SJCRH30 (cell line): ENCODE measurements at regions not wholly inside any gene's neighbourhood (a gene's known extent, or its start where the extent isn't known, plus 50 kb on each side); places are given as distances from the start of the nearest gene placed in this dataset.
A peak's percentile ranks its signal among the peaks of the same experiment; 100 is the strongest.

Experiments used
- DNase-seq, 2 experiments: peaks; one replicate each; pipeline ENCODE4 v3.0.0-alpha.2; 2015 to 2020
- H3K27ac ChIP-seq: fragments of 250-450 bp; sonication (Bioruptor Pico); 2 replicates; pipeline ENCODE4 v1.5.1; 2020; ENCODE audit warnings: mild to moderate bottlenecking, moderate library complexity
- H3K27me3 ChIP-seq: fragments of 250-450 bp; sonication (Bioruptor Pico); 2 replicates; pipeline ENCODE4 v1.5.1; 2020; ENCODE audit warnings: mild to moderate bottlenecking, moderate library complexity
- H3K36me3 ChIP-seq: fragments of 250-450 bp; sonication (Bioruptor Pico); 2 replicates; pipeline ENCODE4 v1.5.1; 2020; ENCODE audit warnings: mild to moderate bottlenecking, moderate library complexity
- H3K4me1 ChIP-seq: fragments of 250-450 bp; sonication (Bioruptor Pico); 2 replicates; pipeline ENCODE4 v1.5.1; 2020; ENCODE audit warnings: mild to moderate bottlenecking, moderate library complexity
- H3K4me3 ChIP-seq: fragments of 250-450 bp; sonication (Bioruptor Pico); 2 replicates; pipeline ENCODE4 v1.5.1; 2020; ENCODE audit warnings: mild to moderate bottlenecking, moderate library complexity
- H3K9me3 ChIP-seq: fragments of 250-450 bp; sonication (Bioruptor Pico); replicated peaks from 2 replicates; pipeline ENCODE4 v1.5.1; 2020; ENCODE audit warnings: mild to moderate bottlenecking, moderate library complexity

- Histone ChIP-seq H3K27ac (no peak overlapping the region), H3K27me3 (no peaks in the 10 kb centered on the region), H3K4me1 (no peaks in the 10 kb centered on the region), H3K4me3 (no peak overlapping the region), H3K36me3 (no peaks in the 10 kb centered on the region), H3K9me3 (peaks cover 17% of the 10 kb centered on the region; the same call in 1 of the 2 replicates)
- DNase-seq = no peak
Measured at GRCh38 chr10:28135258-28135657, 136.4 kb upstream of the ODAD2 start.

- Histone ChIP-seq H3K4me3 (no peak overlapping the region), H3K4me1 (peaks cover 17% of the 10 kb centered on the region), H3K27me3 (no peaks in the 10 kb centered on the region), H3K36me3 (no peaks in the 10 kb centered on the region), H3K9me3 (no peaks in the 10 kb centered on the region; the same call in 1 of the 2 replicates), H3K27ac (no peak overlapping the region)
- no peak for DNase-seq
Measured at GRCh38 chr10:28130267-28130666, 131.4 kb upstream of the ODAD2 start.

- H3K4me1 ChIP-seq = peaks cover 36% of the 10 kb centered on the region
- DNase-seq = peak in 1 of 2 experiments; percentile 38
- no peak overlapping the region for H3K4me3 ChIP-seq
- H3K27me3 ChIP-seq = no peaks in the 10 kb centered on the region
- H3K9me3 ChIP-seq = no peaks in the 10 kb centered on the region; the same call in 1 of the 2 replicates
- no peaks in the 10 kb centered on the region for H3K36me3 ChIP-seq
- H3K27ac ChIP-seq = no peak overlapping the region
Measured at GRCh38 chr10:28127881-28128280, 129.0 kb upstream of the ODAD2 start.

- Histone ChIP-seq H3K9me3 (no peaks in the 10 kb centered on the region; the same call in 1 of the 2 replicates), H3K27ac (no peak overlapping the region), H3K36me3 (no peaks in the 10 kb centered on the region), H3K27me3 (no peaks in the 10 kb centered on the region), H3K4me1 (peaks cover 38% of the 10 kb centered on the region), H3K4me3 (no peak overlapping the region)
- no peak for DNase-seq
Measured at GRCh38 chr10:28125701-28126100, 126.8 kb upstream of the ODAD2 start.

- Histone ChIP-seq H3K36me3 (no peaks in the 10 kb centered on the region), H3K4me1 (peaks cover 41% of the 10 kb centered on the region), H3K27me3 (no peaks in the 10 kb centered on the region), H3K27ac (no peak overlapping the region), H3K4me3 (no peak overlapping the region), H3K9me3 (no peaks in the 10 kb centered on the region)
- DNase-seq = no peak
Measured at GRCh38 chr10:28120795-28121194, 121.9 kb upstream of the ODAD2 start.

GRCh38 chr10:28120043-28120749 lies 121.3 kb upstream of the ODAD2 start:
- Histone ChIP-seq H3K27me3 (no peaks in the 10 kb centered on the region), H3K36me3 (no peaks in the 10 kb centered on the region), H3K9me3 (no peaks in the 10 kb centered on the region), H3K27ac (no peak overlapping the region), H3K4me1 (peaks cover 35% of the 10 kb centered on the region), H3K4me3 (no peak overlapping the region)
- DNase-seq = peak in 1 of 2 experiments; percentile 37

- Histone ChIP-seq H3K4me3 (no peak overlapping the region), H3K27ac (no peak overlapping the region), H3K4me1 (peaks cover 27% of the 10 kb centered on the region), H3K9me3 (no peaks in the 10 kb centered on the region), H3K36me3 (no peaks in the 10 kb centered on the region), H3K27me3 (no peaks in the 10 kb centered on the region)
- DNase-seq = peak in 1 of 2 experiments; percentile 31
Measured at GRCh38 chr10:28118985-28119628, 120.2 kb upstream of the ODAD2 start.

- H3K27ac ChIP-seq = no peak overlapping the region
- no peaks in the 10 kb centered on the region for H3K36me3 ChIP-seq
- H3K4me3 ChIP-seq = no peak overlapping the region
- H3K9me3 ChIP-seq = 0 out of 2 replicates have a peak, but pooled peaks cover 6% of the 10 kb centered on the region
- no peaks in the 10 kb centered on the region for H3K27me3 ChIP-seq
- DNase-seq = no peak
- no peaks in the 10 kb centered on the region; the same call in 1 of the 2 replicates for H3K4me1 ChIP-seq
Measured at GRCh38 chr10:28113202-28113601, 114.3 kb upstream of the ODAD2 start.

GRCh38 chr10:28111712-28112111 lies 112.8 kb upstream of the ODAD2 start:
- Histone ChIP-seq H3K27me3 (no peaks in the 10 kb centered on the region), H3K9me3 (0 out of 2 replicates have a peak, but pooled peaks cover 6% of the 10 kb centered on the region), H3K36me3 (no peaks in the 10 kb centered on the region), H3K4me1 (no peaks in the 10 kb centered on the region; the same call in 1 of the 2 replicates), H3K4me3 (no peak overlapping the region), H3K27ac (no peak overlapping the region)
- DNase-seq = no peak

- H3K27me3 ChIP-seq = no peaks in the 10 kb centered on the region
- H3K36me3 ChIP-seq = no peaks in the 10 kb centered on the region
- H3K27ac ChIP-seq = no peak overlapping the region
- no peak overlapping the region for H3K4me3 ChIP-seq
- no peaks in the 10 kb centered on the region for H3K9me3 ChIP-seq
- DNase-seq = no peak
- no peaks in the 10 kb centered on the region for H3K4me1 ChIP-seq
Measured at GRCh38 chr10:28105561-28105960, 106.7 kb upstream of the ODAD2 start.

GRCh38 chr10:28097633-28098032 lies 98.8 kb upstream of the ODAD2 start:
- DNase-seq = no peak
- no peaks in the 10 kb centered on the region for H3K27me3 ChIP-seq
- no peak overlapping the region for H3K27ac ChIP-seq
- H3K4me3 ChIP-seq = no peak overlapping the region
- peaks cover 10% of the 10 kb centered on the region for H3K4me1 ChIP-seq
- no peaks in the 10 kb centered on the region for H3K36me3 ChIP-seq
- H3K9me3 ChIP-seq = no peaks in the 10 kb centered on the region

- Histone ChIP-seq H3K4me3 (peak overlapping the region; percentile 14), H3K27me3 (no peaks in the 10 kb centered on the region), H3K27ac (no peak overlapping the region), H3K36me3 (no peaks in the 10 kb centered on the region), H3K4me1 (peaks cover 13% of the 10 kb centered on the region), H3K9me3 (no peaks in the 10 kb centered on the region)
- peak in 1 of 2 experiments; percentile 27 for DNase-seq
Measured at GRCh38 chr10:28095791-28096378, 97.0 kb upstream of the ODAD2 start.

- Histone ChIP-seq H3K9me3 (no peaks in the 10 kb centered on the region), H3K4me3 (no peak overlapping the region), H3K27ac (no peak overlapping the region), H3K27me3 (no peaks in the 10 kb centered on the region), H3K36me3 (no peaks in the 10 kb centered on the region), H3K4me1 (peaks cover 13% of the 10 kb centered on the region)
- DNase-seq = no peak
Measured at GRCh38 chr10:28094121-28094520, 95.2 kb upstream of the ODAD2 start.

GRCh38 chr10:28091913-28092312 lies 93.0 kb upstream of the ODAD2 start:
- DNase-seq = no peak
- H3K4me1 ChIP-seq = peaks cover 13% of the 10 kb centered on the region
- H3K9me3 ChIP-seq = no peaks in the 10 kb centered on the region

GRCh38 chr10:28090506-28090905 lies 91.6 kb upstream of the ODAD2 start:
- Histone ChIP-seq H3K27ac (no peak overlapping the region), H3K36me3 (no peaks in the 10 kb centered on the region), H3K4me3 (no peak overlapping the region), H3K4me1 (peaks cover 4% of the 10 kb centered on the region), H3K27me3 (no peaks in the 10 kb centered on the region), H3K9me3 (peaks cover 5% of the 10 kb centered on the region; the same call in 1 of the 2 replicates)
- DNase-seq = no peak

More at GRCh38 chr10:28091913-28092312, 93.0 kb upstream of the ODAD2 start:
- no peak overlapping the region for H3K27ac ChIP-seq
- H3K36me3 ChIP-seq = no peaks in the 10 kb centered on the region
- H3K4me3 ChIP-seq = no peak overlapping the region
- no peaks in the 10 kb centered on the region for H3K27me3 ChIP-seq
